Activated CD8-positive, alpha-beta T cell treated with anti-CD3 and anti-CD28 coated beads for 36 hours (primary cell): ENCODE measurements at regions not wholly inside any gene's neighbourhood (a gene's known extent, or its start where the extent isn't known, plus 50 kb on each side); places are given as distances from the start of the nearest gene placed in this dataset.

Experiments used
- ATAC-seq: fragments of 200-7000 bp; cut with Tn5 transposase; one replicate; pipeline ENCODE4 v1.10.0; 2021; ENCODE audit warnings: mild to moderate bottlenecking, moderate library complexity
- CTCF ChIA-PET: fragments of 350-600 bp; sonication (Branson Sonifier 250); formaldehyde crosslinking; loops from one replicate; lab custom pipeline; 2021; ENCODE audit warnings: antibody characterized with exemption; lab: Charles Lee
- POLR2A ChIA-PET: fragments of 350-600 bp; sonication (Branson Sonifier 250); formaldehyde crosslinking; loops from one replicate; lab custom pipeline; 2021; ENCODE audit warnings: antibody characterized with exemption; lab: Charles Lee
- DNase-seq: peaks from one replicate; pipeline ENCODE4 v3.0.0-alpha.2; 2020
- H3K27ac Mint-ChIP-seq: one replicate; pipeline ENCODE4 v1.8.0; 2021; ENCODE audit warnings: mild to moderate bottlenecking, mixed read lengths
- H3K27me3 Mint-ChIP-seq: one replicate; pipeline ENCODE4 v1.8.0; 2021; ENCODE audit warnings: mixed read lengths
- H3K36me3 Mint-ChIP-seq: one replicate; pipeline ENCODE4 v1.8.0; 2021; ENCODE audit warnings: low read depth, mixed read lengths
- H3K4me1 Mint-ChIP-seq: one replicate; pipeline ENCODE4 v1.8.0; 2021; ENCODE audit warnings: low read depth, mixed read lengths
- H3K4me3 Mint-ChIP-seq: one replicate; pipeline ENCODE4 v1.8.0; 2021; ENCODE audit warnings: mild to moderate bottlenecking, moderate library complexity, mixed read lengths
- H3K9me3 Mint-ChIP-seq: one replicate; pipeline ENCODE4 v1.8.0; 2021; ENCODE audit warnings: mixed read lengths
- CTCF ChIP-seq: fragments of 200-600 bp; IDR thresholded peaks from one replicate; pipeline ENCODE4 v1.8.0; 2022; ENCODE audit warnings: antibody characterized with exemption, mild to moderate bottlenecking
- intact Hi-C: fragments of 100-400 bp; cut with micrococcal nuclease; formaldehyde crosslinking; loops from one replicate; pipeline ENCODE4 v1.10.0; 2022

GRCh38 chr6:140912686-140913085 lies 1220.0 kb upstream of the GJE1 start:
- ChIA-PET CTCF (no interaction called here), POLR2A (no interaction called here)
- intact Hi-C loops = no loop called here
- TF ChIP-seq CTCF = no peak
- no peak overlapping the region for H3K27ac Mint-ChIP-seq
- no peaks in the 10 kb centered on the region for H3K36me3 Mint-ChIP-seq
- ATAC-seq (no peak), DNase-seq (no peak)
- no peaks in the 10 kb centered on the region for H3K27me3 Mint-ChIP-seq
- no peaks in the 10 kb centered on the region for H3K9me3 Mint-ChIP-seq
- H3K4me3 Mint-ChIP-seq = no peak overlapping the region
- no peaks in the 10 kb centered on the region for H3K4me1 Mint-ChIP-seq

- ATAC-seq = no peak
- no peaks in the 10 kb centered on the region for H3K27me3 Mint-ChIP-seq
- CTCF ChIA-PET = no interaction called here
- H3K27ac Mint-ChIP-seq = no peak overlapping the region
- no peaks in the 10 kb centered on the region for H3K36me3 Mint-ChIP-seq
- POLR2A ChIA-PET = no interaction called here
- no peak for DNase-seq
- H3K4me3 Mint-ChIP-seq = no peak overlapping the region
- no peak for TF ChIP-seq CTCF
- intact Hi-C loops = no loop called here
- H3K9me3 Mint-ChIP-seq = no peaks in the 10 kb centered on the region
- no peaks in the 10 kb centered on the region for H3K4me1 Mint-ChIP-seq
Measured at GRCh38 chr6:140909625-140910024, 1223.1 kb upstream of the GJE1 start.

- no peak for ATAC-seq
- ChIA-PET POLR2A (no interaction called here), CTCF (no interaction called here)
- Mint-ChIP-seq H3K36me3 (no peaks in the 10 kb centered on the region), H3K27ac (no peak overlapping the region), H3K4me3 (no peak overlapping the region), H3K27me3 (no peaks in the 10 kb centered on the region), H3K4me1 (no peaks in the 10 kb centered on the region), H3K9me3 (no peaks in the 10 kb centered on the region)
- no peak for DNase-seq
- no peak for TF ChIP-seq CTCF
- intact Hi-C loops = no loop called here
Measured at GRCh38 chr6:140909156-140909555, 1223.6 kb upstream of the GJE1 start.

GRCh38 chr6:140908505-140908904 lies 1224.2 kb upstream of the GJE1 start:
- Mint-ChIP-seq H3K4me3 (no peak overlapping the region), H3K27ac (no peak overlapping the region), H3K9me3 (no peaks in the 10 kb centered on the region), H3K36me3 (no peaks in the 10 kb centered on the region), H3K4me1 (no peaks in the 10 kb centered on the region), H3K27me3 (no peaks in the 10 kb centered on the region)
- CTCF ChIA-PET = no interaction called here
- TF ChIP-seq CTCF = no peak
- DNase-seq (no peak), ATAC-seq (no peak)
- POLR2A ChIA-PET = no interaction called here
- intact Hi-C loops = no loop called here

- Mint-ChIP-seq H3K27ac (no peak overlapping the region), H3K9me3 (no peaks in the 10 kb centered on the region), H3K4me1 (no peaks in the 10 kb centered on the region), H3K4me3 (no peak overlapping the region), H3K27me3 (no peaks in the 10 kb centered on the region), H3K36me3 (no peaks in the 10 kb centered on the region)
- no peak for TF ChIP-seq CTCF
- ChIA-PET CTCF (no interaction called here), POLR2A (interaction anchor here (0.6 kb wide), 1 partner anchor 11 kb away, joined by 4 read pairs; no protein-coding TSS in a partner anchor)
- DNase-seq (no peak), ATAC-seq (no peak)
- intact Hi-C loops = no loop called here
Measured at GRCh38 chr6:140907235-140907634, 1225.5 kb upstream of the GJE1 start.
